GM18858 (cell line): ENCODE measurements at regions not wholly inside any gene's neighbourhood (a gene's known extent, or its start where the extent isn't known, plus 50 kb on each side); places are given as distances from the start of the nearest gene placed in this dataset.

Experiments
- ATAC-seq: cut with Tn5 transposase; IDR thresholded peaks from one replicate; pipeline ENCODE4 v1.9.1; 2021; ENCODE audit not compliant: unreplicated experiment

- ATAC-seq = no peak
Observed at GRCh38 chr14:97695456-97695981, 898.3 kb downstream of the VRK1 start.

GRCh38 chr14:97697772-97698171 is 900.6 kb downstream of the VRK1 start:
- ATAC-seq = no peak

GRCh38 chr14:97699026-97699425 is 901.8 kb downstream of the VRK1 start:
- ATAC-seq = no peak

- ATAC-seq = no peak
Observed at GRCh38 chr14:97703006-97703760, 906.0 kb downstream of the VRK1 start.

GRCh38 chr14:97704316-97704885 is 907.2 kb downstream of the VRK1 start:
- ATAC-seq = no peak

- ATAC-seq = no peak
Observed at GRCh38 chr14:97705107-97705506, 907.9 kb downstream of the VRK1 start.

- no peak for ATAC-seq
Observed at GRCh38 chr14:97705976-97706375, 908.8 kb downstream of the VRK1 start.

- no peak for ATAC-seq
Observed at GRCh38 chr14:97706819-97707218, 909.6 kb downstream of the VRK1 start.

GRCh38 chr14:97707603-97708002 is 910.4 kb downstream of the VRK1 start:
- no peak for ATAC-seq

GRCh38 chr14:97709552-97709951 is 912.4 kb downstream of the VRK1 start:
- no peak for ATAC-seq

- ATAC-seq = no peak
Observed at GRCh38 chr14:97710726-97711125, 913.5 kb downstream of the VRK1 start.

GRCh38 chr14:97712471-97712870 is 915.3 kb downstream of the VRK1 start:
- no peak for ATAC-seq

GRCh38 chr14:97713023-97713422 is 915.8 kb downstream of the VRK1 start:
- no peak for ATAC-seq

- no peak for ATAC-seq
Observed at GRCh38 chr14:97718886-97719442, 921.8 kb downstream of the VRK1 start.

GRCh38 chr14:97719931-97720330 is 922.7 kb downstream of the VRK1 start:
- ATAC-seq = no peak

GRCh38 chr14:97723351-97723750 is 926.2 kb downstream of the VRK1 start:
- ATAC-seq = no peak

GRCh38 chr14:97723819-97724218 is 926.6 kb downstream of the VRK1 start:
- no peak for ATAC-seq

- ATAC-seq = no peak
Observed at GRCh38 chr14:97724265-97724731, 927.1 kb downstream of the VRK1 start.

GRCh38 chr14:97726676-97727075 is 929.5 kb downstream of the VRK1 start:
- ATAC-seq = no peak

- no peak for ATAC-seq
Observed at GRCh38 chr14:97730706-97731105, 933.5 kb downstream of the VRK1 start.

- ATAC-seq = no peak
Observed at GRCh38 chr14:97731800-97732199, 934.6 kb downstream of the VRK1 start.

- no peak for ATAC-seq
Observed at GRCh38 chr14:97747316-97747715, 950.1 kb downstream of the VRK1 start.
